CD1c-positive myeloid dendritic cell (primary cell): ENCODE measurements at regions not wholly inside any gene's neighbourhood (a gene's known extent, or its start where the extent isn't known, plus 50 kb on each side); places are given as distances from the start of the nearest gene placed in this dataset.

Experiments
- DNase-seq: peaks from one replicate; pipeline ENCODE4 v3.0.0-alpha.2; 2016; ENCODE audit errors: extremely low spot score

DNA sequence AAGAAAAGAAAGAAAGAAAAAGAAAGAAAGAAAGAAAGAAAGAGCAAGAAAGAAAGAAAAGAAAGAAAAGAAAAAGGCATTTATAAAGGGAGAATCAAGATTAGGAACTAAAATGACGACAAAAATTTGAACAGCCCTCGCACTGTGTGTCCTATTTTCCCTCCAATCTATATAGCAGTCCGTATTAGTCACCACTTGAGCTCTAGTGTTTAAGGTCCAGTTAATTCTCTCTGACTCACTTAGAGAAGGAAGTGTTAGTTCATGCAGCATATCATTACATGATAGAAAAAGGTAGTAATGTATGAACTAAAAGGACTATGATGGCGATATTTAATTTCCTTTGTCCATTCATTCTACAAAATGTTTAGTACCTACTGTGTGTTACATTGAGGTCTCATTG is 122.7 kb downstream of the CBLL2 start:
- no peak for DNase-seq

- no peak for DNase-seq
Observed at GRCh38 chrX:22396408-22396807, 123.7 kb downstream of the CBLL2 start.

GRCh38 chrX:22397566-22397965 is 124.9 kb downstream of the CBLL2 start:
- DNase-seq: no peak

GRCh38 chrX:22399437-22400192 is 126.9 kb downstream of the CBLL2 start:
- DNase-seq: no peak

- no peak for DNase-seq
Observed at GRCh38 chrX:22404297-22404696, 131.6 kb downstream of the CBLL2 start.

- no peak for DNase-seq
Observed at GRCh38 chrX:22406201-22406737, 133.6 kb downstream of the CBLL2 start.

DNA sequence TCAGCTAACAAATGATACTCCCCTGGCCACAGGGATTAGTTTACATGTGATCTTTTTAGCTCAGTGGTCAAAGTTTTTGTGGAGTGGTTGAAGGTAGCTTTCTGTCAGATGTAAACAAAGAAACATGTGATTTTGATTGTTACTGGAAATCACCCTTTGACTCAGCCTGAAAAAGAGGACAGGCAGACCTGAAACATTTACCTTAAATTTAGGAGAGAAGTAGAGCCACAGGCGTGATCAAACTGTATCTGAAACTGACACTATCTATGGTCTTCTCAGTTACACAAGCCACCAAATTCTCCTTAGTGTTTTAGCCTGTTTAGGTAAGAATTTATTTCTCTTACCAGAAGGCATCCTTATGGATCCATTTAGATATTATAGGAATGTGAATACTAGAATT is 136.7 kb downstream of the CBLL2 start:
- DNase-seq: no peak

DNA sequence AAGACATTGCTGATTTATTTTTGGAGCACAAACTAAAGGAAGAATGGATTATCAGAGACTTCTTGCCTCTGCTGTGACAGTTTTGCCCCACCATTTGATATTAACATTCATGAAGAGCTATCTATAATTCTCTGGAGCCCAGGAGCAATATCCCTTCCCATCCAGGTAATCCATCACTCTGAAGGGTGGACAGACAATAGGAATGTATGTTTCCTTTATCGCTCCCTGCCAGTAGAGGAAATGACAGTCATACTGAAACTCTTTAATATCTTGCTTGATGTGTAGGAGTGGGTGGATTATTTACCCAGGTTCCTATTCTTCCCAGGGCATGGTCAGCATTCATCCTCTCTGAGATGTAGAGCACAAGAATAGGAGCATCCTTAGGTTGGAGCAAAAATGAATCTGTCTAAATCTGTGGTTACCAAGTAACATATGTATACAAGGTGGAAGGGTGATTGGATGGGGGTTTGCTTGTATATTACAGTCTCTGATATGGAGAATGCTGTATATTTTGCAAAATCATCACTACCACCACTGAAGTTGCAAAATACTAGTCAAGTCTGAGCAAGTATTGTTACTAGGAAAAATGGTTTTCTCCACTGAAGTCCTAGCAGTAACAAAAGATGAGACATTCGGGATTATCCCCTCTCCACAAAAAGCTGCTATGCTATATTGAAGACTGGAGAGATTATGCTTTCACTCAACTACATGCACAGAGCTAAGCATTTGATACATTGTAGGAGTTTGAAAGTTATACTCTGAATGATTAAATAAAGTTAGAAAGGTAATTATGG is 151.6 kb downstream of the CBLL2 start:
- DNase-seq: no peak

DNA sequence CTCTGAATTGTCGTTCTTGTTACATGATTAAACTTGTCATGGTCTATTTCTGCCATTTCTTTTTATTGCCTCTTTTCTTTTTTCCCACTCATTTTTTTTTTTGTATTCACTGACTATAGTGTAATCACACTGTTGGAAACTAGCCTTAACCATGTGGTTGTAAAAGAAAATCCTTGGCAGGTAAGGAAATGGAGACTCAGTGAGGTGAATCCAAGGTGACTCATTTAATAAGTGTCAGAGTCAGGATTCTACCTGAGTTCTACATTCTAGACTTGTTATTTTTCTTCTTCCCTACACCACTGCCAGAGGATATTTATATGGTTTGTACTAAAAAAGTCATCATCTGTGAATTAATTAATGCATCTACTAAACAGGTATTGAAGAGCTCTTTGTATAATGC is 152.2 kb downstream of the CBLL2 start:
- DNase-seq: no peak

GRCh38 chrX:22429704-22430103 is 157.0 kb downstream of the CBLL2 start:
- DNase-seq: no peak

- no peak for DNase-seq
Observed at GRCh38 chrX:22430701-22431100, 158.0 kb downstream of the CBLL2 start.

DNA sequence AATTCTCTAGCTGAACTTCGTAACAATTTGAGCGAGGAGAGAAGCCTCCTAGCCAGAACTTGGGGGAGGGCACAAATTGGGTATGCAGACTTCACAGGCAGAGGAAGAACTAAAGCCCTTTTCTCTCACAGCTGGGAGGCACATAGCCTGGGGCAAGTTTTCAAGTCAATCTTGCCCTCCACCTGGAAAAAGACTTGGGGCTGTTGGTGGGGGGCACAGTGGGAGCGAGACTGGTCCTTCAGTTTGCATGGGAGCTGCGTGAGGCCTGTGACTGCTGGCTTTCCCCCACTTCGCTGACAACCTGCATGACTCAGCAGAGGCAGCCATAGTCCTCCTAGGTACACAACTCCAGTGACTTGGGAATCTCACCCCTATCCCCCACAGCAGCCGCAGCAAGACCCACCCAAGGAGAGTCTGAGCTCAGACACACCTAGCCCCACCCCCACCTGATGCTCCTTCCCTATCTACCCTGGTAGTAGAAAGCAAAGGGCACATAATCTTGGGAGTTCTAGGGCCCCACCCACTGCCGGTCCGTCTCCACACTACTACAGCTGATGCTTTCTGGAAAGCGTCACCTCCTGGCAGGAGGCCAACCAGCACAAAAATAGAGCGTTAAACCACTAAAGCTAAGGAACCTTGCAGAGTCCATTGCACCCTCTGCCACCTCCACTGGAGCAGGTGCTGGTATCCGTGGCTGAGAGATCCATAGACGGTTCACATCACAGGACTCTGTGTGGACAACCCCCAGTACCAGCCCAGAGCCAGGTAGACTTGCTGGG is 160.8 kb downstream of the CBLL2 start:
- DNase-seq: no peak

DNA sequence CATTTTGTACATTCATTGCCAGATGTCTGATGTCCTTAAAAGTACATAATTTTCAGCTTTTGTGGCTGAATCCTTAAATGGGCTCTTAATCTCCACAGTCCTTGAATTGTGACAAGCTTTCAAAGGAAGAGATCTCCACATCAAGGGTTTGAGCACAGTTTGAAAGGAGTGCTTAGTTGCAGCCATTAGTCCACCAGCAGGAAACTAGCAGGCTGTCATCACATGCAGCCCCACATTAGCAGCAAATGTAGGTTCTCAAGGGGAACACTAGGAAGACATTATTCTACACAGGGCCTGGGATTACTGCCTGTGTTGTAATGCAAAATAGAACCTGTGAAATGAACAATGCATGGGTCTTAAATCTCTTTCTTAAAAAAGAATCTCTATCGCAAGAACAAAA is 173.2 kb downstream of the CBLL2 start:
- no peak for DNase-seq

DNA sequence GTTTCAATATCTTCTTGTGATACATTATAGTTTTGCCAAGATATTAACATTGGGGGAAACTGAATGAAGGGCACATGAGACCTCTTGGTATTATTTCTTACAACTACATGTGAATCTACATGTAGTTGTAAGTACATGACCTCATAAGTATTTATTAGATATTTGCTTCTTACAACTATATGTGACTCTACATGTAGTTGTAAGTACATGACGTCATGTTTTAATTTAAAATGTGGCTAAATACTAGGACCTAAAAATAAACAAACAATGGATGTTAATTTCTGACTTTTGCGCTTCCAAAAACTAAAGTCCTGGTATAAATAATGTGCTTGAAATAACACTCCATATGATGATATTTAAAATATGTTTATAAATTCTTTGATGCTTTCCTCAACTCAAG is 190.2 kb downstream of the CBLL2 start:
- no peak for DNase-seq

- no peak for DNase-seq
Observed at GRCh38 chrX:22467571-22467970, 194.9 kb downstream of the CBLL2 start.

- DNase-seq: no peak
Observed at GRCh38 chrX:22481436-22481835, 208.7 kb downstream of the CBLL2 start.

- no peak for DNase-seq
Observed at GRCh38 chrX:22486296-22486695, 213.6 kb downstream of the CBLL2 start.

DNA sequence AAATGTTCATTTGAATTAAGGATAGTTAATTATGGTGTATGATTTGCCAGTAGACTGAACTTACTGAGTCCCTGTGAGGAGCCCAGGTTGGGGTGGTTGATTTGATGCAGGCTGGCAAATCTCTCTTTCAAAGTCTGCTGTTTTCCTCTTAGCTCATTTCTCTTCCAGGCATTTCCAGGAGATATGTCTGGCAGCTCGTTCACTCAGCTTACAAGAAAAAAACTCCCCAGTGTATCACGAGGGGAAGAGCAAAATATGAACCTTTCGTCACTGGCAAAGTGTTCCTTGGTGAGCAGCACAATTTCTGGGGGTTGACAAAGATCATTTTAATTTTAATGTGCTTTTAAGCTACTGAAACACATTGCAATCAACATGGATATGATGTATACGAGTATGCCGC is 244.2 kb downstream of the CBLL2 start:
- no peak for DNase-seq

DNA sequence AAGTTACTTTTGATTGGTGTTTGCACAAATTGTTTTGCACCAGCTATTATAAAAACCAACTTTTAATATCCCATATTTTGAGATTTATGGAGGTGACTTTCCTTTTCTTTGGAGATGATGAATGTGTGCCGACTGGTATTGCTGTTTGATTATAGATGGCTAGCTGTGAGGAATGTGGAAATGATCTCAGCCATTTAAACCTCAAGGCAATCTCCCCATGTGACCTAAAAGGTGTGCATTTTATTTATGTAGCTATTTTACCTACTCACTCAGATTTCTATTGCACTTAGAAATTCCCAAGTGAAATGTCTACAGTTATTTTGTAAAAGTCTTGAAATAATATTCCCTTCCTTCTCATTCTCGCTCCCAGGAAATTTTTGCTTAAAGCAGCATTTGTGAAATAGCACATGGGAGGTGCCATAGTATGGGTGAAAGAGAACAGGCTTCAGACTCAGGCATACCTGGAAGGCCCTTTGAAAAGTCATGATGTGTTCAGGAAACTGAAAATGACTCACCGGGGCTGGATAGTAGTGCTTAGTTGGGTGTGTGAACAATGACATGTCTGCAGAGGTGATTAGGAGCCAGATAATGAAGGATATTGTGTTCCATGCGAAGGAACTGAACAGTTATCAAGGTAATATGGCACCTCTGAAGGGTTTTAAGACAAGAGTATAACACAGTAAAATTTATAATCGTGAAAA is 247.6 kb downstream of the CBLL2 start:
- DNase-seq: no peak

DNA sequence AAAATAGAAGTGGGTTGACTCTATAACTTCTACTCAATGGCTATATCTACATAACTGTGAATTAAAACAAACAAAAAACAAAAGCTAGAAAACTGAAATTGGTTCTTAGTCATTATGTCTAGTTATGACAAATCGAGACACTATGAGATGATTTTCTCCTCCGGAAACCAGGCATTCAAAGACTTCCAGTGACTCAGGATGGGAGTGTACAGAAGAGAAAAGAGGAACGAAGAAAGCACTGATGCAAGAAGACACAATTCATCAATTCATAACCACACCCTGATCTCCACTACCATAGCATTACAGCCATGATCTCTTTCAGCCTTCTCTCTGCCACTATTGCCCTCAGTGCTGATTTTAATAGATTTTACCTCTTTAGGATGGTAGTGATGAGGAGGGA is 253.6 kb downstream of the CBLL2 start:
- no peak for DNase-seq

- DNase-seq: no peak
Observed at GRCh38 chrX:22527302-22527701, 254.6 kb downstream of the CBLL2 start.

GRCh38 chrX:22533898-22534297 is 261.2 kb downstream of the CBLL2 start:
- DNase-seq: no peak
